ENCODE measurements at regions not wholly inside any gene's neighbourhood (a gene's known extent, or its start where the extent isn't known, plus 50 kb on each side); places are given as distances from the start of the nearest gene placed in this dataset.

DNA sequence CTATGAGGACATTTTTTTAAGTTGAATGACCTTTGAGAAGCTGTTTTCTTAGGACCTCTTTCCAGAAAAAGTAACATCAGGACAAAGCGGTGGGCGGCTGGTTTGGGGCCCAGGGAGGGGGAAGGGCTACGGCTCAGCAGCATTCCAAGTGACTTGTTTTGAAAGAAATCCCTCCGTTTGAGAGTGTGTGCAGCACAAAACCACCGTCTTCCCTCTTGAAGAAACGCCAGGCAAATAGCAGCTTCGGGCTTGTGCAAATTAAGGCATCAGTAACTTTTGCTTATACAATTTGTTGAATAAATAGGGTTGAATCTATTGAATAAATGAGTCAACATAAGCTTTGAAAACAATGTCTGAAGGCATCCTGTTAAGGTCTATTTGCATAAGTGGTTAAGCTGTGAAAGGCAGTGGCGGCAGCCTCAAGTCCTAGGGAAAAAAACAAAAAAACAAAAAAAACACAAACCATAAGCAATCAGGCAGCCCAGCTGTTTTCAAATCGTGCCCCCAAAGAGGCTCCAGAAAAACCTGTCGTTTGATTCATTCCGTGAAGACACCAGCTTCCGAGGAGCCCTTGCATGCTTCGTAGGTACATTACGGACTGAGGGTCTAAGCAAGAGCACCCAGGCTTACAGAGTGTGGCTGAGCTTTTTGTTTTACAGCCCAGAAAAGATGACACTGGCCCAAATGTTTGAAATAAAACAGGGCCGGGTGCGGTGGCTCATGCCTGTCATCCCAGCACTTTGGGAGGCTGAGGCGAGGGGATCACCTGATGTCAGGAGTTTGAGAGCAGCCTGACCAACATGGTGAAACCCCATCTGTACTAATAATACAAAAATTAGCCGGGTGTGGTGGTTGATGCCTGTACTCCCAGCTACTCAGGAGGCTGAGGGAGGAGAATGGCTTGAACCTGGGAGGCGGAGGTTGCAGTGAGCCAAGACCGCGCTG lies 103.7 kb downstream of the CRLF2 start:
- Histone ChIP-seq H3K9me3 (replicated peaks; ENCODE audit: control insufficient read depth, insufficient read depth, low read depth, low read length) (no peaks in the 10 kb centered on the region; the same call in 1 of the 2 replicates), H3K27me3 (ENCODE audit: control insufficient read depth in 2 of 2, insufficient read depth in 2 of 2, low read length in 2 of 2) (peaks cover 0 to 6% of the 10 kb centered on the region in 2 experiments; a peak in 1 of 5 replicates), H3K79me2 (ENCODE audit: control insufficient read depth, insufficient read depth, low read length) (no peaks in the 10 kb centered on the region), H3K9me1 (ENCODE audit: control insufficient read depth, insufficient read depth, low read length) (no peaks in the 10 kb centered on the region), H3K4me1 (replicated peaks in 1 of 2; ENCODE audit: control insufficient read depth in 2 of 2, insufficient read depth in 2 of 2, low read length in 2 of 2) (no peaks in the 10 kb centered on the region), H2AFZ (ENCODE audit: low read depth, low read length) (no peak overlapping the region), H4K20me1 (replicated peaks; ENCODE audit: control insufficient read depth, insufficient read depth, low read length) (no peaks in the 10 kb centered on the region), H3K27ac (ENCODE audit: extremely low read depth, low read depth, low read length) (no peak overlapping the region), H3K4me3 (no peak overlapping the region), H3K4me2 (ENCODE audit: insufficient read depth, low read length) (no peak overlapping the region), H3K9ac (ENCODE audit: insufficient read depth in 1 of 2, low read depth in 2 of 2, low read length in 2 of 2) (no peak overlapping the region), H3K36me3 (ENCODE audit: control insufficient read depth, insufficient read depth, low read length) (no peaks in the 10 kb centered on the region)
- POLR2A ChIA-PET, result no interaction called here
- CTCF ChIA-PET (ENCODE audit: low intra/inter-chr PET ratio), result no interaction called here
- intact Hi-C loops (cut with micrococcal nuclease), result no loop called here
- BruUV-seq (replicated peaks), result no TSS peak
- TF ChIP-seq ASH1L (IDR thresholded peaks at IDR 0.05; ENCODE audit: borderline replicate concordance, low read depth, partially characterized antibody), result no peak
- no peak for TF ChIP-seq PURB (CRISPR knock-in tag; IDR thresholded peaks at IDR 0.05; ENCODE audit: low read depth)
- TF ChIP-seq, protein P1, sequence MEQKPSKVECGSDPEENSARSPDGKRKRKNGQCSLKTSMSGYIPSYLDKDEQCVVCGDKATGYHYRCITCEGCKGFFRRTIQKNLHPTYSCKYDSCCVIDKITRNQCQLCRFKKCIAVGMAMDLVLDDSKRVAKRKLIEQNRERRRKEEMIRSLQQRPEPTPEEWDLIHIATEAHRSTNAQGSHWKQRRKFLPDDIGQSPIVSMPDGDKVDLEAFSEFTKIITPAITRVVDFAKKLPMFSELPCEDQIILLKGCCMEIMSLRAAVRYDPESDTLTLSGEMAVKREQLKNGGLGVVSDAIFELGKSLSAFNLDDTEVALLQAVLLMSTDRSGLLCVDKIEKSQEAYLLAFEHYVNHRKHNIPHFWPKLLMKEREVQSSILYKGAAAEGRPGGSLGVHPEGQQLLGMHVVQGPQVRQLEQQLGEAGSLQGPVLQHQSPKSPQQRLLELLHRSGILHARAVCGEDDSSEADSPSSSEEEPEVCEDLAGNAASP (IDR thresholded peaks at IDR 0.05), result no peak
- no peak for TF ChIP-seq CEBPG (CRISPR knock-in tag; IDR thresholded peaks at IDR 0.05)
- TF ChIP-seq CEBPG (tag; conservative IDR thresholded peaks at IDR 0.05 in 1 of 2, IDR thresholded peaks at IDR 0.05 in 1 of 2), result no peak
- no peak for TF ChIP-seq MEIS2 (IDR thresholded peaks at IDR 0.05; ENCODE audit: partially characterized antibody)
- TF ChIP-seq, protein P2, sequence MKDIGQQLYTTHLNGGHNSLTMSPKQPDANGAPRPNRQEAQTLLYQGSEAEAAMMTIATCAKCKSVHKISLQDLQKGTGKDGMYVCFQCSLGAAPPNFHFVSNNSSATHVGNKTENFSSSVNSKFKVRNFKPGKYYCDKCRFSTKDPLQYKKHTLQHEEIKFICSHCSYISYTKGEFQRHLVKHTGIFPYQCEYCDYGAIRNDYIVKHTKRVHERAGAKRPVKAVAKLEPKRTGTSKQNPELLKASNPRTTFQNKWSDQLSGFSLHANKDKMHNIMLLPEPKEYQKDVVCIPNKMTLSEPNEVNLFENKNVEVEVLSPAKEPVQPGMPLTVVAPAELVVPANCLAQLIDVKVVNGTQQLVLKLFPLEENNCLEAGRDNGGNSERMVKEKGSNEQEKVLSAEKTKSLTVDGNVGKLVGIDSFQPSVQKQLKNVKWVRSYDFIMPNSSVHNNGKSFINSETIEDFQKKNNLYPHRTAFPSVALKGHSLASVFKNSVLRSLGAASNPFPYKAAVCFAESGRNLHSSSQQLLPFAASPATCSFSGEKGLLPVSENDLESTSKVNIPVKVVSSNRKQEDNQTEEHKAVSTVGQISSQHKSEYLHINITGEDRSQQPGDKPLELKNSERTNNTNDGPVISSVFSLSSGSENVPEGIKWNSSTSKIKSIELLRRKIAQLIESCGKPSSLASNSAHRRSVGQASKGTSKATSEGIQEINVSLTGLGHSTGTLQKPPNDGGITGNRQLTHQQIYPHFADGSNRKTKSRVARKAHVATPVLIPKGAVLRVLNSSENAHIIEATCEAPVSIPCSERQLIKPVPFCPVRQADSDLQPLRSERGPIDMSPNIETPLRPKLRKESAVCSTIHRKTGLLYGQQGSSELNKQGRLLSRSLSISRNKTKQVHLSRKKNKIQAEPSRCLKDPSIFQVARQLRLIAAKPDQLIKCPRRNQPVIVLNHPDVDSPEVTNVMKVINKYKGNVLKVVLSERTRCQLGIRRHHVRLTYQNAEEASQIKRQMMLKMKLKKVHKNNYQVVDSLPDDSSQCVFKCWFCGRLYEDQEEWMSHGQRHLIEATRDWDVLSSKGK (CRISPR knock-in tag; IDR thresholded peaks at IDR 0.05), result no peak
- no peak for TF ChIP-seq CBX8 (IDR thresholded peaks at IDR 0.05; ENCODE audit: borderline replicate concordance, extremely low read depth, low read depth, low read length, poor library complexity, severe bottlenecking)
- TF ChIP-seq PHB (CRISPR knock-in tag; IDR thresholded peaks at IDR 0.05), result no peak
- no peak for TF ChIP-seq NFIX (CRISPR knock-in tag; IDR thresholded peaks at IDR 0.05; ENCODE audit: low read depth)
- TF ChIP-seq ZNF143 (CRISPR knock-in tag; IDR thresholded peaks at IDR 0.05), result no peak
- in situ Hi-C loops (cut with MboI), result no loop called here
- DNase-seq (ENCODE audit: extremely low read depth in 1 of 4, low spot score in 3 of 4), result no peak
- 2% methylated on average over 18 of the region's 21 CpGs for WGBS (ENCODE audit: insufficient coverage, low coverage, missing lambda C conversion rate)
- no peak for FAIRE-seq
- no peak for ATAC-seq
